Cardiac muscle cell (in vitro differentiated cells and primary cell): ENCODE measurements at regions not wholly inside any gene's neighbourhood (a gene's known extent, or its start where the extent isn't known, plus 50 kb on each side); places are given as distances from the start of the nearest gene placed in this dataset.

Experiments
- DNase-seq, 2 donors: peaks; one replicate each; pipeline versions ENCODE4 v3.0.0 to v3.0.0-alpha.2; 2010 to 2017; ENCODE audit warnings: low read depth in 1 of 2, low spot score in 1 of 2
- H3K27ac ChIP-seq: fragments of 200-600 bp; sonication (generic); 2 replicates; pipeline ENCODE4 v1.5.1; 2016
- H3K27me3 ChIP-seq: fragments of 200-600 bp; sonication (generic); 2 replicates; pipeline ENCODE4 v1.6.0; 2016; ENCODE audit warnings: control low read depth
- H3K36me3 ChIP-seq: fragments of 200-600 bp; sonication (generic); 2 replicates; pipeline ENCODE4 v1.5.1; 2016; ENCODE audit warnings: control low read depth
- H3K4me1 ChIP-seq: fragments of 200-600 bp; sonication (generic); 2 replicates; pipeline ENCODE4 v1.8.1; 2017; ENCODE audit warnings: low read depth, mild to moderate bottlenecking, mixed run types
- H3K4me3 ChIP-seq: fragments of 200-600 bp; sonication (generic); 2 replicates; pipeline ENCODE4 v1.5.1; 2016; ENCODE audit warnings: mild to moderate bottlenecking
- H3K9me3 ChIP-seq: fragments of 200-600 bp; sonication (generic); 2 replicates; pipeline ENCODE4 v1.5.1; 2017; ENCODE audit warnings: low read depth, mild to moderate bottlenecking, control low read depth
- TF ChIP-seq, protein P1 (sequence below): IDR thresholded peaks from 2 replicates; pipeline ENCODE4 v1.5.1; 2012; ENCODE audit warnings: low read depth, mild to moderate bottlenecking, low read length

DNA sequence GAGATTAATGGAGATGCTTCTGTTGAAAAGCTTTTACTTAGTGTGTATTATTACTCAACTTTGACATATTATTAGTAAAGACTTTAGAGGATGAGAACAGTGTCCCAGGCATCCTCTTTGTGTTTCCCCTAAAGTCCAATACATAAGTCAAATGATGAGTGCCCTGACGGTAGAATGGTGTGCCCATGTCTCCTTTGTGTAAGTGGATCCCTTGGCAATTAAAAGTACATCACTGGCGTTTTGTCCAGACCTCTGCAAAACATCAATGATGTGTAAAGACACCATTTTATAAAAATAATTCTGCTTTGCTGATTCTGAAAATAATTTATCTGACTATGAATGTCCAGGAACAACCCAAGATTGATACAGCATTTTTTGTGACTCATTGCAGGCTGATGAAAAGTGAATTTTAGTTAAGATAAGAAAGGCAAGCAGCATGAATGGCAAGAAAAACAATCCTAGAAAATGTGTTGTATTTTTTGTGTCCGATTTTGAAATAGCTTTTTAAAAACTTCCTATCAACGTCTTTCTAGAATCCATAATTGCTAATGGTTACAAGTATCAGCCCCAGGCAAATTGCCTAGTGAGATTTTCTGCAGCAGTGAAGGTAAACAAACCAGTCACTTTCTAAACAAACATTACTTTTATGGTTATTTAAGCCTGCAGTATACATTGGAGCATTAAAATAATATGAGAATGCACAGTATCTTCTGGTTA is 251.5 kb downstream of the PTPRC start:
- Histone ChIP-seq H3K4me3 (no peak overlapping the region), H3K27ac (no peak overlapping the region), H3K27me3 (no peaks in the 10 kb centered on the region), H3K9me3 (no peaks in the 10 kb centered on the region), H3K4me1 (no peaks in the 10 kb centered on the region), H3K36me3 (no peaks in the 10 kb centered on the region)
- TF ChIP-seq, protein P1, sequence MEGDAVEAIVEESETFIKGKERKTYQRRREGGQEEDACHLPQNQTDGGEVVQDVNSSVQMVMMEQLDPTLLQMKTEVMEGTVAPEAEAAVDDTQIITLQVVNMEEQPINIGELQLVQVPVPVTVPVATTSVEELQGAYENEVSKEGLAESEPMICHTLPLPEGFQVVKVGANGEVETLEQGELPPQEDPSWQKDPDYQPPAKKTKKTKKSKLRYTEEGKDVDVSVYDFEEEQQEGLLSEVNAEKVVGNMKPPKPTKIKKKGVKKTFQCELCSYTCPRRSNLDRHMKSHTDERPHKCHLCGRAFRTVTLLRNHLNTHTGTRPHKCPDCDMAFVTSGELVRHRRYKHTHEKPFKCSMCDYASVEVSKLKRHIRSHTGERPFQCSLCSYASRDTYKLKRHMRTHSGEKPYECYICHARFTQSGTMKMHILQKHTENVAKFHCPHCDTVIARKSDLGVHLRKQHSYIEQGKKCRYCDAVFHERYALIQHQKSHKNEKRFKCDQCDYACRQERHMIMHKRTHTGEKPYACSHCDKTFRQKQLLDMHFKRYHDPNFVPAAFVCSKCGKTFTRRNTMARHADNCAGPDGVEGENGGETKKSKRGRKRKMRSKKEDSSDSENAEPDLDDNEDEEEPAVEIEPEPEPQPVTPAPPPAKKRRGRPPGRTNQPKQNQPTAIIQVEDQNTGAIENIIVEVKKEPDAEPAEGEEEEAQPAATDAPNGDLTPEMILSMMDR, result no peak
- peak in 1 of 2 donors; percentile 39 for DNase-seq

DNA sequence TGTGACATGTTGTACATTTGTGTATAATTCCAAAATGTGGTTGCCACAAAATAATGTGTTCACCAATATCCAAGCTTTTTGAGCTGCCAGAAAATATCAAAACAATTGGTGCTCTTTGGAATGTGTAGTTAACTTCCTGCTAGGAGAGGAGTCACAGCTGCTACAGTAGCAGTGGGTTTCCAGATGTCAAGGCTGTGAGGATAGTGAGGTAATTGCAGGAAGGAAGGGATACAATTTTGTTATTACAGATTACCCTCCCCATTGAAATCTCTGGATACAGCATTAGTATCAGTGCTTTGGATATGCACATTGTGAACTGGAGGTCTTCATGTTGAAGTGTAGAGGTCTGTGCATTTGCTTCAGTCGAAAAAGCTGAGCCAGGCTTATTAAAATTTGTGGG is 253.2 kb downstream of the PTPRC start:
- DNase-seq, result peak in 1 of 2 donors; percentile 82
- Histone ChIP-seq H3K27ac (no peak overlapping the region), H3K4me3 (no peak overlapping the region), H3K27me3 (no peaks in the 10 kb centered on the region), H3K4me1 (no peaks in the 10 kb centered on the region), H3K9me3 (no peaks in the 10 kb centered on the region), H3K36me3 (no peaks in the 10 kb centered on the region)
- TF ChIP-seq, protein P1, result no peak

DNA sequence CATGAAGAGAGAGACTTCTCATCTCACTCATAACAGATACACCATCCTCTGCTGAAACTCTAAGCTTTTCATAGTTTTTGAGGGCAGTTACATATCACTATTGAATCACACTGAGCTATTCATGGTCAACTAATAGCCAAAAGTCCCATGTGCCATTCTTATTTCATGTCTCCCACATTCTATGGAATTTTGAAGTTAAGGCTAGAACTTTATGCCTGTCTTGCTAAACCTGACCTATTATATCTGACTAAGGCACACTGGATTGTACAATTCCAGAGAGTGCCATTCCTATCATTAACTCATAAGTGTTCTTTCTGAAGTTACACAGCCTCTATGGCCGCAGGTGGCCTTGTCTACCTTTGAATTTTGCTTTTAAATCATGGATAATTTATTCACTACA is 254.3 kb downstream of the PTPRC start:
- Histone ChIP-seq H3K27ac (no peak overlapping the region), H3K9me3 (no peaks in the 10 kb centered on the region), H3K4me1 (no peaks in the 10 kb centered on the region), H3K36me3 (no peaks in the 10 kb centered on the region), H3K4me3 (no peak overlapping the region), H3K27me3 (no peaks in the 10 kb centered on the region)
- DNase-seq, result no peak
- TF ChIP-seq, protein P1, result no peak

GRCh38 chr1:198893763-198894444 is 255.1 kb downstream of the PTPRC start:
- no peak overlapping the region for H3K4me3 ChIP-seq
- H3K36me3 ChIP-seq, result no peaks in the 10 kb centered on the region
- no peaks in the 10 kb centered on the region for H3K4me1 ChIP-seq
- DNase-seq, result no peak
- no peaks in the 10 kb centered on the region for H3K27me3 ChIP-seq
- TF ChIP-seq, protein P1, result no peak
- no peak overlapping the region for H3K27ac ChIP-seq
- no peaks in the 10 kb centered on the region for H3K9me3 ChIP-seq

DNA sequence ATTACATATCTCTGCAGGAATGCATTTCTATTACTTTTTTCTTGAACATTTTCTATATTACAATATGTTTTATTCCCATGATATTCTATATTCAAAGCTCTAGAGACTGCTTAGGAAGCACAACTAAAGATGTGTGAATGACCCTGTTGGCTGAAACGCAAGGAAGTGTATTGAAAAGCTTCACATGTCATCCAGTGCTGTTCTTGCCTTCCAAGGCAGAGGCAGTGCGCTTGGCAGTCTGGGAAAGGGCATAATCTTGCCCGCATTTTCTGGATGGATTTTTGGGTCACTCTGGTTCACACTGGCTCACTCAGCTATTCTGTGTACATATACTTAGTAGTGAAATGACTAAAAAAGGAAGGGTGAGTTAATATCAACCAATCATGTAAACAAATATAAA is 262.4 kb downstream of the PTPRC start:
- TF ChIP-seq, protein P1, result no peak
- H3K27ac ChIP-seq, result no peak overlapping the region
- H3K36me3 ChIP-seq, result no peaks in the 10 kb centered on the region

More for the DNA sequence above, 262.4 kb downstream of the PTPRC start:
- H3K27me3 ChIP-seq, result no peaks in the 10 kb centered on the region
- no peak overlapping the region for H3K4me3 ChIP-seq
- no peaks in the 10 kb centered on the region for H3K4me1 ChIP-seq
- DNase-seq, result no peak
- no peaks in the 10 kb centered on the region for H3K9me3 ChIP-seq
